ENCODE measurements at regions not wholly inside any gene's neighbourhood (a gene's known extent, or its start where the extent isn't known, plus 50 kb on each side); places are given as distances from the start of the nearest gene placed in this dataset.

DNA sequence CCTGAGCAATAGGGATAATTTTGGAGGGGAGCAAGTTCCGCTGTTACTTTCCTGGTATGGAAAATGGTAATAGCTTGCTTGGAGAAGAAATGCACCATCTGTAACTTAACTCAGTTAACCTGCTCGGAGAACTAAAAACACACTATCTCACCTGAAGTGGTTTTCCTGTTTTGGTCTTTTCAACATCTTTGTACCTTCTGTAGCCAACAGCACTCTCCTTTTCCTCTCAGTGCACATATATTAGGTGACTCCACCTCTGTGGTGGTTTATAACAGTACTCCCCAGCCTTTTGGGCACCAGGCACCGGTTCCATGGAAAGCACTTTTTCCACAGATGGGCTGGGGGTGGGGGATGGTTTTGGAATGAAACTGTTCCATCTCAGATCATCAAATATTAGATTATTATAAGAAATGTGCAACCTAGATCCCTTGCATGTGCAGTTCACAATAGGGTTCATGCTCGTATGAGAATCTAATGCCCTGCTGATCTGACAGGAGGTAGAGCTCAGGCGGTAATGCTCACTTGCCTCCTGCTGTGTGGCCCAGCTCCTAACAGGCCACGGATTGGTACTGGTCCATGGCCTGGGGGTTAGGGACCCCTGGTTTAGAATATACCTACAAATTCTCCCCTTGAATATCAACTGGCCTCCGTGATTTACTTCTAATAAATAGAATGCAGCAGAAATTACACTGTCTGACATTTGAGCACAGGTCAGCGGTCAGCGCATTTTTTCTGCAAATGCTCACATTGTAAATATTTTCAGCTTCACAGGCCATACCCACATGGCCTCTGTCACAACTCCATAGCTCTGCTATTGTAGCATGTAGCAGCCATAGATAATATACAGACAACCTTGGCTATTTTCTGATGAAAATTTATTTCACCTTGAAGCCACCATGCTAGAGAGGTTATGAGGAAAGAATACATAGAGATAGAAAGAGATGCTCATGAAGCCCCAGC is 83.8 kb upstream of the SUCLG2 start:
- no peak for DNase-seq (ENCODE audit: low read depth)
- no peaks in the 10 kb centered on the region for H3K36me3 ChIP-seq (ENCODE audit: control insufficient read depth, insufficient read depth, low read length)
- POLR2A ChIA-PET, result no interaction called here
- CTCF ChIA-PET, result interaction anchor here (0.9 kb wide), 1 partner anchor 354 kb away, joined by 3 read pairs; no protein-coding TSS in a partner anchor
- no peak overlapping the region for H3K4me3 ChIP-seq (ENCODE audit: low read depth, low read length)
- TF ChIP-seq, protein P1, sequence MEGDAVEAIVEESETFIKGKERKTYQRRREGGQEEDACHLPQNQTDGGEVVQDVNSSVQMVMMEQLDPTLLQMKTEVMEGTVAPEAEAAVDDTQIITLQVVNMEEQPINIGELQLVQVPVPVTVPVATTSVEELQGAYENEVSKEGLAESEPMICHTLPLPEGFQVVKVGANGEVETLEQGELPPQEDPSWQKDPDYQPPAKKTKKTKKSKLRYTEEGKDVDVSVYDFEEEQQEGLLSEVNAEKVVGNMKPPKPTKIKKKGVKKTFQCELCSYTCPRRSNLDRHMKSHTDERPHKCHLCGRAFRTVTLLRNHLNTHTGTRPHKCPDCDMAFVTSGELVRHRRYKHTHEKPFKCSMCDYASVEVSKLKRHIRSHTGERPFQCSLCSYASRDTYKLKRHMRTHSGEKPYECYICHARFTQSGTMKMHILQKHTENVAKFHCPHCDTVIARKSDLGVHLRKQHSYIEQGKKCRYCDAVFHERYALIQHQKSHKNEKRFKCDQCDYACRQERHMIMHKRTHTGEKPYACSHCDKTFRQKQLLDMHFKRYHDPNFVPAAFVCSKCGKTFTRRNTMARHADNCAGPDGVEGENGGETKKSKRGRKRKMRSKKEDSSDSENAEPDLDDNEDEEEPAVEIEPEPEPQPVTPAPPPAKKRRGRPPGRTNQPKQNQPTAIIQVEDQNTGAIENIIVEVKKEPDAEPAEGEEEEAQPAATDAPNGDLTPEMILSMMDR (IDR thresholded peaks at IDR 0.05; ENCODE audit: insufficient read depth, low read depth, low read length), result no peak
- H3K27me3 ChIP-seq (ENCODE audit: control insufficient read depth, insufficient read depth, low read length), result no peaks in the 10 kb centered on the region

DNA sequence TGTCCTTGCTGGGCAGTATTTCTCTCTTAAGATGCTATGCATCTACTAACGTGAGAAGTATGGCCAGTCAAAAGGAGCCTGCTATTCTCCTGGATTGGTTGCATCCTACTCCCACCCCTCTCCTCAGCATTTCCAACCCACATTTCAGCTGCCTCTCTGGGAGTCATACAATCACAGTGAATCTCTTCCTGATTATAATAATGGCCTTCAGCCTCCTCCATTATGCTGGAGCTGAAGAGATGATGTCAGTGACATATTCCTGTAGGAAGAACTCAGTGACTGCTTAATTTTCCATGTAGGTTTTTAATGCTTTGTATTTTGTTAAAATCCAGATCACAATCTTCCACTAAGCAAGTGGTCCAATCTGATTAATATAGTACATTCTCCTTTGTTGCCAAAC is 82.7 kb upstream of the SUCLG2 start:
- POLR2A ChIA-PET, result no interaction called here
- TF ChIP-seq, protein P1 (IDR thresholded peaks at IDR 0.05; ENCODE audit: insufficient read depth, low read depth, low read length), result no peak
- DNase-seq (ENCODE audit: low read depth), result no peak
- Histone ChIP-seq H3K36me3 (ENCODE audit: control insufficient read depth, insufficient read depth, low read length) (no peaks in the 10 kb centered on the region), H3K27me3 (ENCODE audit: control insufficient read depth, insufficient read depth, low read length) (no peaks in the 10 kb centered on the region), H3K4me3 (ENCODE audit: low read depth, low read length) (no peak overlapping the region)
- CTCF ChIA-PET, result interaction anchor here (1.4 kb wide), 1 partner anchor 356 kb away, joined by 4 read pairs; no protein-coding TSS in a partner anchor

DNA sequence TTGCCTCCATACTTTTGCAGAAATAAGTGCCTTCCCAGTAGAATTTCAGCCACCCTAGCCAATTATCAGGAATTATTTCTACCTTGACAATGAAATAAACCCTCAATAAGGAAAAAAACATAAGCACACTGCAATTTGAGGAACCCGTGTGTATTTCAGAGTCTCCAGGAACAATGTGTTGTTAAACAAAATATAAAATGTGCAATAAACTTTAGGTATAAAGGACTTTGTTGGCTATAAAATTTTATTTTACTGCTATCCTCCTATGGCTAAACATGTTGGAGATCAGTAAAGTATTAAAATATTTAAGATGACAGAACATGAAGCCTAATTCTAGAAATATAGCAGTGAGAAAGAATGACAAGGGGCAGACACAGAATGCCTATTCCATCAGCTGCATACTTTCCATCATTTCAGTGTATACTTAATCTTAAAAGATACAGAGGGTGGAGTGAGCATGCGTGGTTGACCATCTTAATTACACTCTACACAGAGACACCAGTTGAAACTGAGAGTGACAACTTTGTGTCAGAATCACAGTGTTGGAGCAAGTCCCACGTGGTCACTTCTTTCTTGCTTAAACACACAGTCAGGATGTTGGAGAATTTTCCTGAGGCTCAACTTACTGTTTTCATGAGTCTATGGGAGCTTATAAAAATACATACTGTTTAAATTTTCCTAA is 79.0 kb upstream of the SUCLG2 start:
- CTCF ChIA-PET, result interaction anchor here (1.2 kb wide), 1 partner anchor 15 kb away, joined by 4 read pairs; no protein-coding TSS in a partner anchor
- POLR2A ChIA-PET, result no interaction called here
- Histone ChIP-seq H3K4me3 (ENCODE audit: low read depth, low read length) (no peak overlapping the region), H3K36me3 (ENCODE audit: control insufficient read depth, insufficient read depth, low read length) (no peaks in the 10 kb centered on the region), H3K27me3 (ENCODE audit: control insufficient read depth, insufficient read depth, low read length) (no peaks in the 10 kb centered on the region)
- TF ChIP-seq, protein P1 (IDR thresholded peaks at IDR 0.05; ENCODE audit: insufficient read depth, low read depth, low read length), result no peak
- no peak for DNase-seq (ENCODE audit: low read depth)

DNA sequence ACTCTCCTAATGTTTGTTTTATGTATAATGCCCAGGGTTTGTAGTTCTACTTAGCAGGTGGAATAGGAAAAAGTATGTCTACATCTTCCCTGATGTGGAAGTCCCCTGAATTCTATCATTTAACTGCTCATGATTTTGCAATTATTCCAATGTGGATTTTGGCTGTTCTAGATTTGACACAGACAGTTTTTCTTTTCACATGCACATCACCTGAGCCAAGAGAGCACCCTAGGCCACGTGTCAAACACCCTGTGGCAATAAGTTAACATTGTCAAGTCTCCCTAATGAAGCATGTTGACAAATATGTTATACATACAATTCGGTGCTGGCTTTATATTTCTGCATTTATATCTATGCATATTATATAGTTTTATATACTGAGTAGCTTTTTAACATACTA is 70.0 kb upstream of the SUCLG2 start:
- ChIA-PET POLR2A (no interaction called here), CTCF (no interaction called here)
- no peak overlapping the region for H3K4me3 ChIP-seq (ENCODE audit: low read depth, low read length)
- no peaks in the 10 kb centered on the region for H3K27me3 ChIP-seq (ENCODE audit: control insufficient read depth, insufficient read depth, low read length)
- no peaks in the 10 kb centered on the region for H3K36me3 ChIP-seq (ENCODE audit: control insufficient read depth, insufficient read depth, low read length)
- DNase-seq (ENCODE audit: low read depth), result no peak
- TF ChIP-seq, protein P1 (IDR thresholded peaks at IDR 0.05; ENCODE audit: insufficient read depth, low read depth, low read length), result no peak

DNA sequence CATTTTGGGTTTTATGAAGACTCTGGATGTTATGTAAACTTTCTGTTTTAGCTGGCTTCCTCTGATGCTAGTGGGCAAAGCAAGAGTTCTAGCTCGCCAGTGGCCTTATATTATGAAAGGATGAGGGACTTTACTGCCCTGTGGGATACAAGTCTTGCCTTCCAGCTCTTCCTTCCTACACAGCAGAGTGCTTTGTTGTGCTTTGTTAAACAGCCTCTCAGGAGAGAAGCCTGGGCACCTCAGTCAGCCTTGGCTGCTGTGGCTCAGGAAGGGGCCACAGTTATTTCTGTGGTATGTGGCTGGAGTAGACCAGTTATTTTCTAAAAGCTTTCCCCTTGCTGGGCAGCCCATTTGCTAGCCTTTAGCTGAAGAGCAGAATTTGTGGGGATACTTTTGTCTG is 69.5 kb upstream of the SUCLG2 start:
- ChIA-PET CTCF (no interaction called here), POLR2A (no interaction called here)
- Histone ChIP-seq H3K36me3 (ENCODE audit: control insufficient read depth, insufficient read depth, low read length) (no peaks in the 10 kb centered on the region), H3K27me3 (ENCODE audit: control insufficient read depth, insufficient read depth, low read length) (no peaks in the 10 kb centered on the region), H3K4me3 (ENCODE audit: low read depth, low read length) (no peak overlapping the region)
- TF ChIP-seq, protein P1 (IDR thresholded peaks at IDR 0.05; ENCODE audit: insufficient read depth, low read depth, low read length), result no peak
- no peak for DNase-seq (ENCODE audit: low read depth)
